KMS-11 (cell line): ENCODE measurements at regions not wholly inside any gene's neighbourhood (a gene's known extent, or its start where the extent isn't known, plus 50 kb on each side); places are given as distances from the start of the nearest gene placed in this dataset.

Source experiments
- H2AFZ ChIP-seq: fragments of 200-600 bp; sonication (generic); 2 replicates; pipeline ENCODE4 v1.6.1; 2016; ENCODE audit warnings: antibody characterized with exemption, mixed run types, low read depth
- H3K27ac ChIP-seq: fragments of 200-600 bp; sonication (generic); 2 replicates; pipeline ENCODE4 v1.6.1; 2016; ENCODE audit warnings: mild to moderate bottlenecking, mixed run types
- H3K27me3 ChIP-seq: fragments of 200-600 bp; sonication (generic); 2 replicates; pipeline ENCODE4 v1.6.1; 2017; ENCODE audit warnings: mild to moderate bottlenecking, low read depth, mixed run types, moderate library complexity; ENCODE audit not compliant: insufficient read depth
- H3K36me3 ChIP-seq: fragments of 200-600 bp; sonication (generic); 2 replicates; pipeline ENCODE4 v1.6.1; 2017; ENCODE audit warnings: mild to moderate bottlenecking, mixed run types; ENCODE audit not compliant: insufficient read depth
- H3K4me1 ChIP-seq: fragments of 200-600 bp; sonication (generic); 2 replicates; pipeline ENCODE4 v1.6.1; 2016; ENCODE audit warnings: mild to moderate bottlenecking, low read depth, mixed run types; ENCODE audit not compliant: poor library complexity, severe bottlenecking
- H3K4me2 ChIP-seq: fragments of 200-600 bp; sonication (generic); 2 replicates; pipeline ENCODE4 v1.7.0; 2016; ENCODE audit warnings: mild to moderate bottlenecking, mixed run types
- H3K4me3 ChIP-seq: fragments of 200-600 bp; sonication (generic); IDR thresholded peaks from 2 replicates; pipeline ENCODE4 v1.6.1; 2017; ENCODE audit warnings: low read depth, low read length, mixed read lengths; ENCODE audit not compliant: insufficient read depth
- H3K79me2 ChIP-seq: fragments of 200-600 bp; sonication (generic); 2 replicates; pipeline ENCODE4 v1.6.1; 2016; ENCODE audit warnings: low read depth, mixed run types; ENCODE audit not compliant: insufficient read depth
- H3K9ac ChIP-seq: fragments of 200-600 bp; sonication (generic); 2 replicates; pipeline ENCODE4 v1.6.1; 2016; ENCODE audit warnings: mild to moderate bottlenecking, mixed run types
- H4K20me1 ChIP-seq: fragments of 200-600 bp; sonication (generic); 2 replicates; pipeline ENCODE4 v1.6.1; 2016; ENCODE audit warnings: mild to moderate bottlenecking, mixed run types; ENCODE audit not compliant: insufficient read depth
- CTCF ChIP-seq: fragments of 200-600 bp; sonication (generic); conservative IDR thresholded peaks from 2 replicates; pipeline ENCODE4 v1.6.1; 2017; ENCODE audit warnings: low read depth, mild to moderate bottlenecking, antibody characterized with exemption, low read length, moderate library complexity, mixed read lengths

DNA sequence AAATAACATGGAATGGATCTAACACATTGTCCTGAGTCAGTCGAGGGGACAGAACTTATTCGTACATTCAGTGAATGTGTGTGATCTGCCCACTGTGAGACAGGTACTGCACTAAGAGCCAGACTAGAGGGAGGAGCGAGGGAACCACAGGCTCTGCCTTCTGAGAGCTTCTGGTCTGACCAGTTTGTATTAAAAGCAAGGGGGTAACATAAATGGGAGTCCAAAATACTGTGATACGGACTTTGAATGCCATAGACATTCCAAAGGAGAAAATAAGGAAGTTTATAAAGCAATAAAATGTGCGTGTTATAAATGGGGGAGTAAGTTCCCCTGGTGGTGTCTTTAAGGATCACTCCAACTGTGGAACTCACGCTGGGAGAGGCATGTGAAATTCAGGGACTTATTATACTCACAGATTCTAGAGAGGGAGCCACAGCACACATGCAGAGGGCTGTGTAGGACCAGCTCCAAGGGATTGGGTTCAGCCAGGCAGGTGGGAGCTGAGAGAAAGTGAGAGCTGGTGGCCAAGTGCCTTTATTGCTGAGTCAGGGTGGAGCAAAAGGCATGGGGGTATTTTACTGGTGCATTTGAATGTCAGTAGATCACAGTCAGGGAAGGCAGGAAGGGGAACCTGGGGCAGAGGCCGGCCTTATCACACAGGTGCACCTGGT, 186.5 kb upstream of the WWC1 start:
- Histone ChIP-seq H3K36me3 (no peaks in the 10 kb centered on the region), H3K9ac (no peak overlapping the region), H2AFZ (no peak overlapping the region), H3K79me2 (no peaks in the 10 kb centered on the region), H3K4me1 (no peaks in the 10 kb centered on the region), H4K20me1 (no peaks in the 10 kb centered on the region), H3K4me3 (no peak overlapping the region), H3K4me2 (no peak overlapping the region), H3K27me3 (no peaks in the 10 kb centered on the region), H3K27ac (no peak overlapping the region)
- no peak for TF ChIP-seq CTCF

DNA sequence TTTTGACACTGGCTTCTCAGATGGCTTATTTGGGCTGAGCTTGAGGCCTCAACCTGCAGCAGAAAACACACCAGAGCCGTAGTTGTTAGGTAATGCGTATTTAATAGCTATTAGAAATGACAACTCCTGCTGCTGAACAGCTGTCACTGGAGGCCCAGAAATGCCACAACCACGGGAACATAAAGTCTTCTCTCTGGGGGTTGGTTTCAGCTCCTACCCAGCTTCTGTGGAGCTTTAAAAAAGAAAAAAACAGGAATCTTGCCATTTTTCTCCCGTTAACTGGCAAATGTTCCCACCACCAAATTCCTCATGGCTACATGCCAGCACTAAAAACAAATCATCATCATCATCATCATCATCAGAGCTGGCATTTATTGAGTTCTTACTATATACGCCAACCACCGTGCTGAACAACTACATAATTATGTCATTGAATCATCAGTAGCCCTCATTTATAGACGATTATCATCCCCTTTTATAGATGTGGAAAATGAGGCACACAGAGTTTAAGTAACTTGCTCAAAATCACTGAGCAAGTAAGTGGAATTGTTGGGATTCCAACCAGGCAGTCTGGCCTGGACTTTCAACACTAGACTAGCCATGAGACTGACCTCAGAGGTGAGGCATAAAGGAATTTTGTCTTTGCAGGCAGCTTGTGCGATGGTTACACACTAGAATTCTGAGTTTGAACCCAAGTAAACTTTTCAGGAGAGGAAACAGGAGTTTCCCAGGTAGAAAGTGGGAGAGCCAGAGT, 185.3 kb upstream of the WWC1 start:
- no peaks in the 10 kb centered on the region for H3K79me2 ChIP-seq
- H3K4me2 ChIP-seq: no peak overlapping the region
- no peak overlapping the region for H3K27ac ChIP-seq
- H3K9ac ChIP-seq: no peak overlapping the region
- no peak for TF ChIP-seq CTCF
- no peak overlapping the region for H3K4me3 ChIP-seq
- no peak overlapping the region for H2AFZ ChIP-seq
- no peaks in the 10 kb centered on the region for H4K20me1 ChIP-seq
- no peaks in the 10 kb centered on the region for H3K27me3 ChIP-seq
- H3K4me1 ChIP-seq: no peaks in the 10 kb centered on the region
- no peaks in the 10 kb centered on the region for H3K36me3 ChIP-seq

GRCh38 chr5:168109441-168109840, 182.0 kb upstream of the WWC1 start:
- H3K36me3 ChIP-seq: no peaks in the 10 kb centered on the region
- no peaks in the 10 kb centered on the region for H3K27me3 ChIP-seq
- H3K27ac ChIP-seq: no peak overlapping the region
- H3K79me2 ChIP-seq: no peaks in the 10 kb centered on the region
- no peak for TF ChIP-seq CTCF
- H3K4me3 ChIP-seq: no peak overlapping the region
- no peak overlapping the region for H2AFZ ChIP-seq
- H3K9ac ChIP-seq: no peak overlapping the region
- no peaks in the 10 kb centered on the region for H3K4me1 ChIP-seq
- H3K4me2 ChIP-seq: no peak overlapping the region
- no peaks in the 10 kb centered on the region for H4K20me1 ChIP-seq

- Histone ChIP-seq H4K20me1 (no peaks in the 10 kb centered on the region), H3K9ac (no peak overlapping the region), H3K4me3 (no peak overlapping the region), H3K27me3 (no peaks in the 10 kb centered on the region), H3K36me3 (no peaks in the 10 kb centered on the region), H2AFZ (no peak overlapping the region), H3K79me2 (no peaks in the 10 kb centered on the region), H3K4me2 (no peak overlapping the region), H3K27ac (no peak overlapping the region), H3K4me1 (no peaks in the 10 kb centered on the region)
- TF ChIP-seq CTCF: no peak
Measured at GRCh38 chr5:168110384-168110783, 181.1 kb upstream of the WWC1 start.
